GM10248 (cell line): ENCODE measurements at regions not wholly inside any gene's neighbourhood (a gene's known extent, or its start where the extent isn't known, plus 50 kb on each side); places are given as distances from the start of the nearest gene placed in this dataset.
"Not testable (repeated sequence)": the region's sequence is repeated elsewhere in the genome, so short reads cannot be mapped to it uniquely, and the experiment has no call there.

Experiments
- CTCF ChIA-PET: fragments of 300-600 bp; sonication (Branson Sonifier 250); formaldehyde crosslinking; extraction: SDS; loops from one replicate; lab custom pipeline; 2021; ENCODE audit warnings: antibody characterized with exemption; lab: Yijun Ruan, JAX
- POLR2A ChIA-PET: fragments of 350-650 bp; sonication (Branson Sonifier 250); formaldehyde crosslinking; extraction: SDS; loops from one replicate; lab custom pipeline; 2020; ENCODE audit warnings: antibody characterized with exemption; lab: Yijun Ruan, JAX
- DNase-seq: peaks from one replicate; pipeline ENCODE4 v3.0.0; 2012; ENCODE audit errors: extremely low spot score
- TF ChIP-seq, protein P1 (sequence below): IDR thresholded peaks from 2 replicates; pipeline ENCODE4 v1.5.1; 2012; ENCODE audit warnings: mild to moderate bottlenecking, low read depth; ENCODE audit errors: extremely low read depth, missing control alignments, control extremely low read depth

GRCh38 chr20:6333110-6333509 is 210.3 kb upstream of the FERMT1 start:
- ChIA-PET CTCF (no interaction called here), POLR2A (no interaction called here)
- TF ChIP-seq, protein P1, sequence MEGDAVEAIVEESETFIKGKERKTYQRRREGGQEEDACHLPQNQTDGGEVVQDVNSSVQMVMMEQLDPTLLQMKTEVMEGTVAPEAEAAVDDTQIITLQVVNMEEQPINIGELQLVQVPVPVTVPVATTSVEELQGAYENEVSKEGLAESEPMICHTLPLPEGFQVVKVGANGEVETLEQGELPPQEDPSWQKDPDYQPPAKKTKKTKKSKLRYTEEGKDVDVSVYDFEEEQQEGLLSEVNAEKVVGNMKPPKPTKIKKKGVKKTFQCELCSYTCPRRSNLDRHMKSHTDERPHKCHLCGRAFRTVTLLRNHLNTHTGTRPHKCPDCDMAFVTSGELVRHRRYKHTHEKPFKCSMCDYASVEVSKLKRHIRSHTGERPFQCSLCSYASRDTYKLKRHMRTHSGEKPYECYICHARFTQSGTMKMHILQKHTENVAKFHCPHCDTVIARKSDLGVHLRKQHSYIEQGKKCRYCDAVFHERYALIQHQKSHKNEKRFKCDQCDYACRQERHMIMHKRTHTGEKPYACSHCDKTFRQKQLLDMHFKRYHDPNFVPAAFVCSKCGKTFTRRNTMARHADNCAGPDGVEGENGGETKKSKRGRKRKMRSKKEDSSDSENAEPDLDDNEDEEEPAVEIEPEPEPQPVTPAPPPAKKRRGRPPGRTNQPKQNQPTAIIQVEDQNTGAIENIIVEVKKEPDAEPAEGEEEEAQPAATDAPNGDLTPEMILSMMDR = no peak
- no peak for DNase-seq

GRCh38 chr20:6321235-6321634 is 198.4 kb upstream of the FERMT1 start:
- DNase-seq, CTCF ChIA-PET, POLR2A ChIA-PET: not testable (repeated sequence)

DNA sequence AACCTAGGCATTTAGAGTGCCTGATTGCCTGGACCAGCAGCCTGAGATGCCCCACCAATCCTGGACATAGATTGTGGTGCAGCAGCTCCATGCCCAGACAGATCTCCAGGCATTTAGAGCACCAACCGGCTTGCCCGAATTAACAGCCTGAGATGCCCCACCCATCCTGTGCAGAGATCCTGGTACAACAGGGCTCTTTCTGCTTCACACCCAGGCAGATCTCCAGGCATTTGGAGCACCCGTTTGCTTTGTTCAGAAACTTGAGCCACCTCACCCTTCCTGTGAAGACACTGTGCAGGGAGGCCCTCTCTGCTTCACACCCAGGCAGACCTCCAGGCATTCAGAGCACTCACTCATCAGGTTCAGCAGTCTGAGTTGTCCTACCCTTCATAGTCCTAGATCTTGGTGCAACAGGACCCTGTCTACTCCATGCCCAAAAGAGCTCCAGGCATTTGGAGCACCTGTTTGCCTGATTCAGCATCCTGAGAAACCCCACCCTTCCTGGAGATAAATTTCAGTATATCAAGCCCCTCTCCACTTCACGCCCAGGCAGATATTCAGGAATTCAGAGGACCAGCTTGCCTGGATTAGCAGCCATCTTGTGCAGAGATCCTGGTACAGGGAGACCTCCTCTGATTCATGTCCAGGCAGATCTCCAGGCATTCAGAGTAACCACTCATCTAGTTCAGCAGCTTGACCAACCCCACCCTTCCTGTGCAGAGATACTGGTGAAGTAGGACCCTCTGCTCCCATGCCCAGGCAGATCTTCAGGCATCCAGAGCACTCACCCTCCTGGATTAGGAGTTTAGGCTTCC is 189.2 kb upstream of the FERMT1 start:
- POLR2A ChIA-PET = no interaction called here
- TF ChIP-seq, protein P1 = no peak
- no peak for DNase-seq
- CTCF ChIA-PET = no interaction called here

GRCh38 chr20:6311097-6311496 is 188.3 kb upstream of the FERMT1 start:
- TF ChIP-seq, protein P1 = no peak
- no peak for DNase-seq
- CTCF ChIA-PET = no interaction called here
- POLR2A ChIA-PET = no interaction called here

GRCh38 chr20:6305536-6305935 is 182.7 kb upstream of the FERMT1 start:
- POLR2A ChIA-PET = no interaction called here
- CTCF ChIA-PET = no interaction called here
- TF ChIP-seq, protein P1 = no peak
- DNase-seq = no peak

- ChIA-PET CTCF (no interaction called here), POLR2A (no interaction called here)
- TF ChIP-seq, protein P1 = no peak
- no peak for DNase-seq
Measured at GRCh38 chr20:6302041-6302440, 179.2 kb upstream of the FERMT1 start.

DNA sequence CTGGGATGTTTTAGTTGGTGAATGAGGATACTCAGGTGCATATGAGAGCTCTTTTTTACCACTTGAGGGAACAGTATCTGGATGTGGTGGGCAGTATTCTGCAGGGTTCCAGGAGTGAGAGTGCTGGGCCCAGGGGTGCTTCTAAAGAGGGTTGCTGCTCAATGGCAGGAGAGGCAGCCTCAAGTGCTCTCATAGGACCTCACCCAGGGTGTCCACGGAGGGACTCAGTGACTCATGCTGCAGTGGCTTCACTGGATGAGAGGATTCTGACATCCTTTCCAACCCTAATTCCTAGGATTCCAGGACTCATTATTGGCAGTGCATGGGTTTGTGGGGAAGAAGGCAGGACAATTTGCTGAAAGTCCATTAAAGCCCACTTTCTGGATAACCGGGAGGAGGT is 176.6 kb upstream of the FERMT1 start:
- CTCF ChIA-PET = interaction anchor here (0.8 to 0.9 kb wide), 2 partner anchors 32 to 49 kb away, joined by 3 read pairs; no protein-coding TSS in a partner anchor
- POLR2A ChIA-PET = no interaction called here
- TF ChIP-seq, protein P1 = no peak
- no peak for DNase-seq
